OCI-LY1 (cell line): ENCODE measurements at regions not wholly inside any gene's neighbourhood (a gene's known extent, or its start where the extent isn't known, plus 50 kb on each side); places are given as distances from the start of the nearest gene placed in this dataset.

Source experiments
- H2AFZ ChIP-seq: fragments of 200-600 bp; sonication (generic), shearing (Covaris generic); 2 replicates; pipeline ENCODE4 v1.6.0; 2014; ENCODE audit warnings: antibody characterized with exemption, mild to moderate bottlenecking, low read length
- H3F3A ChIP-seq: fragments of 200-600 bp; sonication (generic), shearing (Covaris generic); 2 replicates; pipeline ENCODE4 v1.6.0; 2014; ENCODE audit warnings: mild to moderate bottlenecking, antibody characterized with exemption, low read length, moderate library complexity; ENCODE audit not compliant: insufficient read depth
- H3K27ac ChIP-seq: fragments of 200-600 bp; sonication (generic); 2 replicates; pipeline ENCODE4 v1.5.1; 2014; ENCODE audit warnings: low read length, mixed run types, mild to moderate bottlenecking, low read depth; ENCODE audit not compliant: poor library complexity, severe bottlenecking
- H3K27me3 ChIP-seq: fragments of 200-600 bp; sonication (generic); 2 replicates; pipeline ENCODE4 v1.6.0; 2014; ENCODE audit warnings: antibody characterized with exemption, mild to moderate bottlenecking, low read length, moderate library complexity; ENCODE audit not compliant: insufficient read depth
- H3K36me3 ChIP-seq: fragments of 200-600 bp; sonication (generic); 2 replicates; pipeline ENCODE4 v1.6.1; 2014; ENCODE audit warnings: mild to moderate bottlenecking, antibody characterized with exemption, low read length, moderate library complexity, mixed read lengths; ENCODE audit not compliant: insufficient read depth
- H3K4me1 ChIP-seq: fragments of 200-600 bp; sonication (generic); 2 replicates; pipeline ENCODE4 v1.5.1; 2014; ENCODE audit warnings: mild to moderate bottlenecking, low read length, moderate library complexity; ENCODE audit not compliant: insufficient read depth, severe bottlenecking
- H3K4me2 ChIP-seq: fragments of 200-600 bp; sonication (generic), shearing (Covaris generic); 2 replicates; pipeline ENCODE4 v1.6.1; 2014; ENCODE audit warnings: low read length
- H3K4me3 ChIP-seq: fragments of 200-600 bp; sonication (generic); 2 replicates; pipeline ENCODE4 v1.5.1; 2014; ENCODE audit warnings: low read length, low read depth, mild to moderate bottlenecking, mixed read lengths; ENCODE audit not compliant: poor library complexity, severe bottlenecking
- H3K79me2 ChIP-seq: fragments of 200-600 bp; shearing (Covaris generic); 2 replicates; pipeline ENCODE4 v1.6.1; 2016; ENCODE audit warnings: mixed run types, low read length, mixed read lengths; ENCODE audit not compliant: insufficient read depth
- H3K9ac ChIP-seq: fragments of 200-600 bp; sonication (generic), shearing (Covaris generic); 2 replicates; pipeline ENCODE4 v1.6.1; 2014; ENCODE audit warnings: mild to moderate bottlenecking, low read length, mixed read lengths
- H3K9me2 ChIP-seq: fragments of 200-600 bp; sonication (generic), shearing (Covaris generic); 2 replicates; pipeline ENCODE4 v1.6.1; 2014; ENCODE audit warnings: low read depth, mild to moderate bottlenecking, low read length, mixed read lengths
- H3K9me3 ChIP-seq: fragments of 200-600 bp; shearing (Covaris generic); 2 replicates; pipeline ENCODE4 v1.6.1; 2014; ENCODE audit warnings: low read length, mixed read lengths
- H4K20me1 ChIP-seq: fragments of 200-600 bp; sonication (generic), shearing (Covaris generic); 2 replicates; pipeline ENCODE4 v1.6.0; 2016; ENCODE audit warnings: mild to moderate bottlenecking, low read length; ENCODE audit not compliant: insufficient read depth
- CTCF ChIP-seq: fragments of 200-600 bp; sonication (generic), shearing (Covaris generic); IDR thresholded peaks from 2 replicates; pipeline ENCODE4 v1.5.1; 2017; ENCODE audit warnings: mild to moderate bottlenecking, antibody characterized with exemption, low read length, moderate library complexity, mixed read lengths
- EZH2 ChIP-seq: fragments of 200-600 bp; sonication (generic), shearing (Covaris generic); IDR thresholded peaks from 2 replicates; pipeline ENCODE4 v1.8.0; 2017; ENCODE audit warnings: borderline replicate concordance, mixed run types, mild to moderate bottlenecking, antibody characterized with exemption, low read length, moderate library complexity, mixed read lengths

- H3K4me2 ChIP-seq: no peak overlapping the region
- H3K9ac ChIP-seq: no peak overlapping the region
- H3K9me3 ChIP-seq: no peaks in the 10 kb centered on the region
- H4K20me1 ChIP-seq: no peaks in the 10 kb centered on the region
- H2AFZ ChIP-seq: no peak overlapping the region
- H3K4me3 ChIP-seq: no peak overlapping the region
- no peaks in the 10 kb centered on the region for H3K4me1 ChIP-seq
- TF ChIP-seq EZH2 (no peak), CTCF (no peak)
- no peaks in the 10 kb centered on the region for H3K36me3 ChIP-seq
- H3K79me2 ChIP-seq: no peaks in the 10 kb centered on the region
- no peaks in the 10 kb centered on the region for H3K27me3 ChIP-seq
- no peak overlapping the region for H3K27ac ChIP-seq
- no peaks in the 10 kb centered on the region for H3F3A ChIP-seq
- H3K9me2 ChIP-seq: no peaks in the 10 kb centered on the region
Measured at GRCh38 chr4:137952116-137952515, 290.0 kb downstream of the SLC7A11 start.

GRCh38 chr4:137950286-137950685, 291.9 kb downstream of the SLC7A11 start:
- H3K4me1 ChIP-seq: no peaks in the 10 kb centered on the region
- no peaks in the 10 kb centered on the region for H4K20me1 ChIP-seq

GRCh38 chr4:137949746-137950145, 292.4 kb downstream of the SLC7A11 start:
- Histone ChIP-seq H3K4me3 (no peak overlapping the region), H3K27ac (no peak overlapping the region), H3K9me2 (no peaks in the 10 kb centered on the region), H3K4me2 (no peak overlapping the region), H3K4me1 (no peaks in the 10 kb centered on the region), H2AFZ (no peak overlapping the region), H3K9ac (no peak overlapping the region), H3K79me2 (no peaks in the 10 kb centered on the region), H4K20me1 (no peaks in the 10 kb centered on the region), H3K9me3 (no peaks in the 10 kb centered on the region), H3K27me3 (no peaks in the 10 kb centered on the region), H3K36me3 (no peaks in the 10 kb centered on the region), H3F3A (no peaks in the 10 kb centered on the region)
- no peak for TF ChIP-seq EZH2
- TF ChIP-seq CTCF: no peak

More at GRCh38 chr4:137950286-137950685, 291.9 kb downstream of the SLC7A11 start:
- Histone ChIP-seq H3K9me3 (no peaks in the 10 kb centered on the region), H3K36me3 (no peaks in the 10 kb centered on the region), H3K27me3 (no peaks in the 10 kb centered on the region), H3F3A (no peaks in the 10 kb centered on the region), H3K9ac (no peak overlapping the region), H3K4me3 (no peak overlapping the region), H3K4me2 (no peak overlapping the region), H3K79me2 (no peaks in the 10 kb centered on the region), H3K27ac (no peak overlapping the region), H2AFZ (no peak overlapping the region), H3K9me2 (no peaks in the 10 kb centered on the region)
- no peak for TF ChIP-seq CTCF
- no peak for TF ChIP-seq EZH2
